GM21737 (cell line): ENCODE measurements at regions not wholly inside any gene's neighbourhood (a gene's known extent, or its start where the extent isn't known, plus 50 kb on each side); places are given as distances from the start of the nearest gene placed in this dataset.
"Not testable (repeated sequence)": the region's sequence is repeated elsewhere in the genome, so short reads cannot be mapped to it uniquely, and the experiment has no call there.

Source experiments
- ATAC-seq: cut with Tn5 transposase; IDR thresholded peaks from one replicate; pipeline ENCODE4 v1.9.1; 2021; ENCODE audit warnings: mild to moderate bottlenecking, moderate library complexity; ENCODE audit not compliant: unreplicated experiment

DNA sequence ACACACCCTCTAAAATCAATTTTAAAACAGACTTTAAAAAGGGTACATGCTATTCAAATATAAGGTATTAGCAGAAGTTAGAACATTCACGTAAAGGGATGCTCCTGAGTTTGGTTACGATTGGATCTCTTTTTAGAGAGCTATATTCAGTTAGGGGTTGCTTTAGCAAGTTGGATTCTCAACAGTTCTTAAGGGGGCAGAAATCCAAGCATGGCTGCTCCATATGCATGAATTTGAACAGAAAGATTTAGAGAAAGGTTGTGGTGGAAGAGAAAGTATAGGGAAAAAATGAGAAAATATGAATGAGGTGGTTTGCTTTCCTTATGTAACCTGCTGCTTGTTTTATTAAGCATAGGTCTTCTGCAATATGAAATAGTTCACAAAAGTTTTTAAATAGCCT lies 855.1 kb downstream of the SORCS1 start:
- ATAC-seq = no peak

- no peak for ATAC-seq
Observed at GRCh38 chr10:106308284-106308683, 856.2 kb downstream of the SORCS1 start.

- no peak for ATAC-seq
Observed at GRCh38 chr10:106304056-106304455, 860.5 kb downstream of the SORCS1 start.

- no peak for ATAC-seq
Observed at GRCh38 chr10:106302961-106303360, 861.5 kb downstream of the SORCS1 start.

DNA sequence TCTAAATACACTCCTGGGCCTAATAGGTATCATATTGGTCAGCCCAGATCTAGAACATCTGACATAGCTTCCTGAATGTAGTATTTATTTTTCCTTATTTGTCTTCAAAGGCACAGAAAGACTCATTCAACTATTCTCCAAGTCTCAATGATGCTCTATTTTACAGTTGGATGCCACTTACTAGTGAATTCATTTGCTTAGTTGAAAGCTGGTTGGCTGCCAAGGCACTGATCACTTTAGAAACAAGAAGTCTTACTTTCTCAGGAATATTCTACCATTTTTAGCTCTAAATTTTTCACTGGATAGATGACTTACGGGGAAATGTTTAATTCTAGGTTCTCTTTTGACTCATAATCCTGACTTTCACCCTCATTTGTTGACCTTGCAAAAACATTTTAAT lies 863.4 kb downstream of the SORCS1 start:
- no peak for ATAC-seq

DNA sequence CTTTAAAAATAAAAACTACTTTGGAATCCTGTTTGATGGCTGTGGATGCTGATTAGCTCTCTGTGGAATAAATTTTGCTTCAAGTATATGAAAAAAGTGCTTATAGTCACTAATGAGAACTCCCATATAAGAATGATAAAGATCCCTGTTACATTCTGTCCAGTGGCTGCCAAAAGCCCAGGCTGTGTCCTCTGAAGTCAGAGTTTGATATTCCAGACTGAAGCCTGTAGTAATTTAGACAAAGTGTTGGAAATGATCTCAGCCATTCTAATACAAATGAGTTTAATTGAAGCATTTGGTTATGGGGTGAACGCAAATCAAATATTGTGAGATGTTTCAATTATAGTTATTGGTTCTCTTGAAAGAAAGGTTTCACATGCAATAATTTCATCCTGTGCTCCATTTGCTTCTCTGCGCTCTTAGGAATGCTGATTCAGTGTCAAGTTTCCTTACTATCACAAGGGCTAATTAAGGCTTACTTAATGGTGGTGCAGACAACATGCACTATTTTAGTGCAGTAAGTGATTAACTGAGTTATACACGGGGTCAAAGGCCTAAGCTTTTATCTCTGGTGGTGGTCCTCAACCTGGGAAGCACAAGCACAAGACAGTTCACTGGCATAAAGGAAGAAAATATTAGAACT lies 867.6 kb downstream of the SORCS1 start:
- no peak for ATAC-seq

- ATAC-seq = no peak
Observed at GRCh38 chr10:106284802-106285587, 879.5 kb downstream of the SORCS1 start.

DNA sequence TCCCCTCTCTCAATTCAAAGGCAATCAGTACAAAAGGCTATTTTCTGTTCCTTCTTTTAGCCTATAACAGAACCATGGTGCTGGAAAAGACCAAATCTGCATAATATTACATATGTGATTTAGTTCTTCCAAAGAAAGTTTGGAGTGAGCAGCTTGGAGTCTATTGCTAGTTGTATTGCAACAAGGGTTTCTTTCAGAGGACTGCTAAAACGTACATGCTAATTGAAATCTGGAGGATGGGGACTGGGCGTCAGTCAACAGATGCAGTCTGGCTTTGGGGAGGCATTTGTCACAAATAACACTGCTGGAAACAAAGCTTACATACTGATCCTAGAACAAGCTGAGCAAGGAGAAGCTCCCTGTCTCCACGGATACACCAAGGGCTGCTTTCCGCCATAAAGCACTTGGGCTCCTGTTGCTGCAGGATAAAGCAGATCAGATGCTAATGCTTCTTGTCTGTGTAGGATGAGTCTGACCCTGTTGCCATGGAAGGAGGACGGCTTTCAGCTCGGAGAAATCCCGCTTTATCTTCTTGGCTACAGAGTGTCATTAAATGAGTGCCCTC lies 883.5 kb downstream of the SORCS1 start:
- ATAC-seq = no peak

GRCh38 chr10:106278383-106278782 lies 886.1 kb downstream of the SORCS1 start:
- no peak for ATAC-seq

- ATAC-seq = no peak
Observed at GRCh38 chr10:106271237-106271636, 893.3 kb downstream of the SORCS1 start.

DNA sequence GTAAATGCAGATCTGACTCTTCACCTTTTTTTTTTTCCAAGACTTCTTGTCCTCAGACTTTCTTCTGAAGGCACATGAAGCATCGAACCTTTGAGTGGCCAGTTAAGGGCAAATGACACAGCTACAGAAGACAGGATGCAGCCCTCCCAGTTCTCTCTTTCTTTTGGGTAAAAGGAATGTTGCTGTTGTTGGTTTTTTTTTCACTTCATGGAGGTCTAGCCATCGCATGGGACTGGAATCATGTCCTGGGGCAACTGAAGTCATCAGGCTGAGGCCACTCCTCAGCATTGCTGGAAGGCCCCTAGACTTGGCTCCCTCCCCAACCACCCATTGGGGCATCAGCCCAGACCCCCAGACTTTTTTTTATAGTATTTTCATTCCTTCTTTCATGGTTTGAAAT lies 896.5 kb downstream of the SORCS1 start:
- no peak for ATAC-seq

DNA sequence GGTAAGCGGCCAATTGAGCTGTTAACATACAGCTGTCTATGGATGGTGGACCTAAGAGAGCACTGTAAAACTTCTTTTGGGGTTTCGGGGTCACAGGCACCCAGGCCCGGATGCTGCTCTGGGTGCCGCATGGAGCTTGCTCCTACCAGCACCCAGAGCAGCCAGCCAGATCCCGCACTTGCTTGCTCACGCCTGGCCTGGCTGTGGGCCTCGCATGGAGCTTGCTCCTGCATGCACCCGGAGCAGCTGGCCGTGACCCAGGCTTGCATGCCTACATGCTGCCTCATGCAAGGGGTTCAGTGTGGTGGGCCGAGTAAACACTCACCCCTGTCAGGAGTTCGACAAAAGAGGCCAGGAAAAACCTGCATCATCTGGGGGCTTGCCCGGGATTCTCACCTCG lies 896.9 kb downstream of the SORCS1 start:
- no peak for ATAC-seq

GRCh38 chr10:106257432-106257831 lies 907.1 kb downstream of the SORCS1 start:
- ATAC-seq = not testable (repeated sequence)

DNA sequence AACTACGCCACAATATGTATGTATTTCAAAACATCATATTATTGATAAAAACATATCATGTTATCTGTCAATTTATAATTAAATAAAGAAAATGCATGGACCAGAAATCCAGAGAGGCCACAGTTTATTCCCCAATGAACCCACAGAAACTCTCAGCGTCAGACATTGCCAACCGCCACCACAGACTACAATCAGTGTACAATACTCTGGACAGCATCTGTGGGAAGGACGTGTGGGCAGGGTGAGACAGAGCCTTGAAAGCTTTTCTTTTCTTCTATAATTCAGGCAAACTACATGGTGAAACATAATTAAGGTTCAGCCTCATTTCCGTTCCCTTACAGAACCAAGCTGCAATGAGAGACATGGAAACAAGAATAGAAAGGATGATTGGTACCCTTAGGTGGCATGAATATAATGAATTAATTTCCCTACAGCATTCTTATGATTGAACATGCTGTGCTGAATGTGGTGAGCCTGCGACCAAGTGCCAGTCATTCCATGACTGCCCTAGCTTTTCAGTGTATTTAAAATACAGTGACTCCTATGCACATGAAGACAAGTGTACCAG lies 909.3 kb downstream of the SORCS1 start:
- no peak for ATAC-seq

- no peak for ATAC-seq
Observed at GRCh38 chr10:106254071-106254470, 910.4 kb downstream of the SORCS1 start.

DNA sequence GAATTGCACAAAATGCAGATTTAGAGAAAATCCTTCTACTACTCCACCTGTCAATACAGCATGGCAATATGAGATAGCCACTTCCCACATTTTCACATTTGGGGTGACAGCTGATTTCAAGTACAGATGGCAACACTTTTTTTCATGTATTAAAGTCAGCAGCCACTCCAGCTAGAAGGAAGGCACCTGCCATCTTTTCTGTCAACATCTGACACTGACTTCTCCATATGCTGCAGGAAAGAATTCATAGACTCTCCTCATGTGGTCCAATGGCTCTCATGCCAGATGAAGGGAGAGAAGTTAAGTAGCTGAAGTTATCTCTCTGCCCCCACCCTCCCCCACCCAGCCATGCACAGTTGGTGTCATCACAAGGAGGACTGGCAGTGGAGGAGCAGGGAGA lies 912.0 kb downstream of the SORCS1 start:
- no peak for ATAC-seq

DNA sequence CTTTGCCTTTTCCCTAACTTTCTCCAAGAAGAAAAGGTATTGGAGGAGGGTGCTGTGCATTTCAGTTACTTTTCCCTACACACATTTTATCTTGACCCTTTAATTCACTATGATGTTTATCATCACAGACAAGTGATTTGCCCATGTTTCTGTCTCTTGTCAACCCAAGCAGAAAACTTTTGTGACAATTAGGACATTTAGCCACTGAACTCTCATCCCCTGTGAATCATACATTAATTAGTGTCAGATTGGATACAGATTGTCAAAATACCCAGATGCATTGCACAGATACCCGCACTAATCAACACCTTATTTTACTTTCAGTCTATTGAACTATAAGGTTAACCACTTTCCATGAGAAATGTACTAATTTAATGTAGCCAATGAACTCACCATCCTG lies 912.9 kb downstream of the SORCS1 start:
- ATAC-seq = no peak

DNA sequence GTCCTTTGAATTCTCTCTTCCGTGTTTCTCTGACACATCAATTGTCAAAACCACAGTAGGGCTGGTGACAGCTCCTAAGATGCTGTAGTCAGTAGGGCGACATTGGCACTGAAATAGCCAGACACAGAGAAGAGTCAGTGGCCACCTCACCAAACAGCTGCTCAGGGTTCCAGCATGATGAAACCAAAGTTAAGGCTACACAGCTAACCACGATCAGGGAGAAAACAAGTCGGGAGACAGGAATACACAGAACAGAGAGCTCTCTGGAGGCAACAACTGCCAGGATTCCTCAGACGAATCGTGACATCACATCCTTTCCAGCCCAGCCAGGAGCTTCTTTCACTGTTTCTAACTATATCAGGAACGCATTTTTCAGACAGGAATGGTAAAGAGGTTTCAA lies 922.2 kb downstream of the SORCS1 start:
- no peak for ATAC-seq

GRCh38 chr10:106226828-106227227 lies 937.7 kb downstream of the SORCS1 start:
- ATAC-seq = no peak

DNA sequence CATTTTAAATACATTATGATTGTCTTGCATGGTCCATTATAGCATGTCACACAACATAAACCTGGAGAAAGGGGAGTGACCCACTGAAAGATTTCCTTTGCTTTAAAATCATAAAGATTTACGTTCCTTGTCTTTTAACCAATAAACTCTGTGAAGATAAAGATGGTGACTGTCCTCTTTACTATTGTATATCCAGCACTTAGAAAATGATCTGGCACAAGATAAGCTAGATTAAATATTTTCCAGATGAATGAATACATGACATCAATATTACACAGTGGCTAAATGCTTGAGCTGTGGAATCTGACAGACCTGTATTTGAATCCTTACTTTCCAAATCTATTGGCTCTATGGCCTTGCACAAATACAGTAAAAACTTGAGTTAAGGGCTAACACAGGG lies 938.4 kb downstream of the SORCS1 start:
- ATAC-seq = no peak

- ATAC-seq = no peak
Observed at GRCh38 chr10:106224676-106225075, 939.8 kb downstream of the SORCS1 start.

GRCh38 chr10:106217627-106218026 lies 946.9 kb downstream of the SORCS1 start:
- ATAC-seq = no peak
